ENCODE measurements at regions not wholly inside any gene's neighbourhood (a gene's known extent, or its start where the extent isn't known, plus 50 kb on each side); places are given as distances from the start of the nearest gene placed in this dataset.
"Not testable (repeated sequence)": the region's sequence is repeated elsewhere in the genome, so short reads cannot be mapped to it uniquely, and the experiment has no call there.

GRCh38 chr2:145380436-145381017 is 860.6 kb upstream of the ZEB2 start:
- Mint-ChIP-seq H3K9me3 (no peaks in the 10 kb centered on the region), H3K36me3 (ENCODE audit: low read depth) (no peaks in the 10 kb centered on the region), H3K4me3 (no peak overlapping the region), H3K4me1 (ENCODE audit: low read depth) (no peaks in the 10 kb centered on the region), H3K27me3 (ENCODE audit: insufficient read depth) (peaks cover 9% of the 10 kb centered on the region), H3K27ac (no peak overlapping the region)
- intact Hi-C loops (cut with micrococcal nuclease): no loop called here
- DNase-seq (ENCODE audit: low spot score): no peak

GRCh38 chr2:145379934-145380333 is 860.0 kb upstream of the ZEB2 start:
- Mint-ChIP-seq H3K4me3 (no peak overlapping the region), H3K36me3 (ENCODE audit: low read depth) (no peaks in the 10 kb centered on the region), H3K27ac (no peak overlapping the region), H3K9me3 (no peaks in the 10 kb centered on the region), H3K4me1 (ENCODE audit: low read depth) (no peaks in the 10 kb centered on the region), H3K27me3 (ENCODE audit: insufficient read depth) (peaks cover 9% of the 10 kb centered on the region)
- DNase-seq (ENCODE audit: low spot score): no peak
- intact Hi-C loops (cut with micrococcal nuclease): no loop called here

GRCh38 chr2:145374165-145374564 is 854.2 kb upstream of the ZEB2 start:
- Mint-ChIP-seq H3K27ac (no peak overlapping the region), H3K9me3 (no peaks in the 10 kb centered on the region), H3K4me1 (ENCODE audit: low read depth) (no peaks in the 10 kb centered on the region), H3K27me3 (ENCODE audit: insufficient read depth) (peaks cover 2% of the 10 kb centered on the region), H3K36me3 (ENCODE audit: low read depth) (no peaks in the 10 kb centered on the region), H3K4me3 (no peak overlapping the region)
- DNase-seq (ENCODE audit: low spot score): no peak
- intact Hi-C loops (cut with micrococcal nuclease): no loop called here

- H3K27ac Mint-ChIP-seq; DNase-seq (ENCODE audit: low spot score); H3K27me3 Mint-ChIP-seq (ENCODE audit: insufficient read depth); H3K4me1 Mint-ChIP-seq (ENCODE audit: low read depth); intact Hi-C loops (cut with micrococcal nuclease); H3K9me3 Mint-ChIP-seq; H3K4me3 Mint-ChIP-seq; H3K36me3 Mint-ChIP-seq (ENCODE audit: low read depth): not testable (repeated sequence)
These were observed 847.4 kb upstream of the ZEB2 start for GRCh38 chr2:145367334-145367733.

GRCh38 chr2:145366341-145366740 is 846.4 kb upstream of the ZEB2 start:
- Mint-ChIP-seq H3K4me1 (ENCODE audit: low read depth) (no peaks in the 10 kb centered on the region), H3K27me3 (ENCODE audit: insufficient read depth) (peaks cover 8% of the 10 kb centered on the region), H3K27ac (no peak overlapping the region)

GRCh38 chr2:145360129-145360790 is 840.3 kb upstream of the ZEB2 start:
- intact Hi-C loops (cut with micrococcal nuclease): no loop called here
- H3K27me3 Mint-ChIP-seq (ENCODE audit: insufficient read depth): peaks cover 6% of the 10 kb centered on the region
- no peak overlapping the region for H3K27ac Mint-ChIP-seq
- no peaks in the 10 kb centered on the region for H3K4me1 Mint-ChIP-seq (ENCODE audit: low read depth)
- no peaks in the 10 kb centered on the region for H3K36me3 Mint-ChIP-seq (ENCODE audit: low read depth)
- H3K9me3 Mint-ChIP-seq: no peaks in the 10 kb centered on the region
- DNase-seq (ENCODE audit: low spot score): no peak
- no peak overlapping the region for H3K4me3 Mint-ChIP-seq

More at GRCh38 chr2:145366341-145366740, 846.4 kb upstream of the ZEB2 start:
- H3K36me3 Mint-ChIP-seq (ENCODE audit: low read depth): no peaks in the 10 kb centered on the region
- no peaks in the 10 kb centered on the region for H3K9me3 Mint-ChIP-seq
- intact Hi-C loops (cut with micrococcal nuclease): no loop called here
- DNase-seq (ENCODE audit: low spot score): no peak
- H3K4me3 Mint-ChIP-seq: no peak overlapping the region

GRCh38 chr2:145359561-145359960 is 839.6 kb upstream of the ZEB2 start:
- no peaks in the 10 kb centered on the region for H3K4me1 Mint-ChIP-seq (ENCODE audit: low read depth)
- H3K27ac Mint-ChIP-seq: no peak overlapping the region
- intact Hi-C loops (cut with micrococcal nuclease): no loop called here
- H3K36me3 Mint-ChIP-seq (ENCODE audit: low read depth): no peaks in the 10 kb centered on the region
- H3K4me3 Mint-ChIP-seq: no peak overlapping the region
- no peaks in the 10 kb centered on the region for H3K9me3 Mint-ChIP-seq
- peaks cover 6% of the 10 kb centered on the region for H3K27me3 Mint-ChIP-seq (ENCODE audit: insufficient read depth)
- DNase-seq (ENCODE audit: low spot score): no peak

GRCh38 chr2:145356056-145356455 is 836.1 kb upstream of the ZEB2 start:
- no peak for DNase-seq (ENCODE audit: low spot score)
- no peaks in the 10 kb centered on the region for H3K36me3 Mint-ChIP-seq (ENCODE audit: low read depth)
- no peak overlapping the region for H3K4me3 Mint-ChIP-seq
- no peaks in the 10 kb centered on the region for H3K4me1 Mint-ChIP-seq (ENCODE audit: low read depth)
- H3K27ac Mint-ChIP-seq: no peak overlapping the region
- H3K9me3 Mint-ChIP-seq: no peaks in the 10 kb centered on the region
- intact Hi-C loops (cut with micrococcal nuclease): no loop called here
- H3K27me3 Mint-ChIP-seq (ENCODE audit: insufficient read depth): peaks cover 6% of the 10 kb centered on the region

GRCh38 chr2:145352484-145352883 is 832.6 kb upstream of the ZEB2 start:
- Mint-ChIP-seq H3K27me3 (ENCODE audit: insufficient read depth) (peaks cover 10% of the 10 kb centered on the region), H3K27ac (no peak overlapping the region), H3K4me3 (no peak overlapping the region), H3K4me1 (ENCODE audit: low read depth) (no peaks in the 10 kb centered on the region), H3K36me3 (ENCODE audit: low read depth) (no peaks in the 10 kb centered on the region), H3K9me3 (no peaks in the 10 kb centered on the region)
- no peak for DNase-seq (ENCODE audit: low spot score)
- intact Hi-C loops (cut with micrococcal nuclease): no loop called here

- no peaks in the 10 kb centered on the region for H3K4me1 Mint-ChIP-seq (ENCODE audit: low read depth)
- peaks cover 10% of the 10 kb centered on the region for H3K27me3 Mint-ChIP-seq (ENCODE audit: insufficient read depth)
- no peaks in the 10 kb centered on the region for H3K36me3 Mint-ChIP-seq (ENCODE audit: low read depth)
- H3K4me3 Mint-ChIP-seq: no peak overlapping the region
- DNase-seq (ENCODE audit: low spot score): no peak
- H3K9me3 Mint-ChIP-seq: no peaks in the 10 kb centered on the region
- intact Hi-C loops (cut with micrococcal nuclease): no loop called here
- no peak overlapping the region for H3K27ac Mint-ChIP-seq
These were observed 832.0 kb upstream of the ZEB2 start for GRCh38 chr2:145351864-145352425.

GRCh38 chr2:145350011-145350410 is 830.1 kb upstream of the ZEB2 start:
- H3K27me3 Mint-ChIP-seq (ENCODE audit: insufficient read depth): peaks cover 10% of the 10 kb centered on the region
- no peak for DNase-seq (ENCODE audit: low spot score)
- no peaks in the 10 kb centered on the region for H3K36me3 Mint-ChIP-seq (ENCODE audit: low read depth)
- H3K27ac Mint-ChIP-seq: no peak overlapping the region
- no peak overlapping the region for H3K4me3 Mint-ChIP-seq
- intact Hi-C loops (cut with micrococcal nuclease): no loop called here
- H3K4me1 Mint-ChIP-seq (ENCODE audit: low read depth): no peaks in the 10 kb centered on the region
- no peaks in the 10 kb centered on the region for H3K9me3 Mint-ChIP-seq

- Mint-ChIP-seq H3K4me3 (no peak overlapping the region), H3K9me3 (peaks cover 23% of the 10 kb centered on the region), H3K4me1 (ENCODE audit: low read depth) (no peaks in the 10 kb centered on the region), H3K27ac (no peak overlapping the region), H3K36me3 (ENCODE audit: low read depth) (no peaks in the 10 kb centered on the region), H3K27me3 (ENCODE audit: insufficient read depth) (peaks cover 2% of the 10 kb centered on the region)
- DNase-seq (ENCODE audit: low spot score): no peak
- intact Hi-C loops (cut with micrococcal nuclease): no loop called here
These were observed 824.3 kb upstream of the ZEB2 start for GRCh38 chr2:145344076-145344724.

GRCh38 chr2:145343287-145343686 is 823.4 kb upstream of the ZEB2 start:
- DNase-seq (ENCODE audit: low spot score): no peak
- intact Hi-C loops (cut with micrococcal nuclease): no loop called here
- no peak overlapping the region for H3K4me3 Mint-ChIP-seq
- H3K9me3 Mint-ChIP-seq: peaks cover 23% of the 10 kb centered on the region
- peaks cover 2% of the 10 kb centered on the region for H3K27me3 Mint-ChIP-seq (ENCODE audit: insufficient read depth)
- no peaks in the 10 kb centered on the region for H3K4me1 Mint-ChIP-seq (ENCODE audit: low read depth)
- H3K36me3 Mint-ChIP-seq (ENCODE audit: low read depth): no peaks in the 10 kb centered on the region
- no peak overlapping the region for H3K27ac Mint-ChIP-seq

Measured in activated T-helper 1 cell treated with anti-CD3 and anti-CD28 coated beads, Interleukin-12 subunit alpha, Interleukin-12 subunit beta, Interleukin-2, Interleukin-4 antibody, amounts not matched to agents 30 ng/mL and 10 ng/mL and 1 ng/mL, durations not matched to agents 14 hours and 24 hours and 36 hours (primary cell).